Lung (tissue), 11 donors: ENCODE measurements at regions not wholly inside any gene's neighbourhood (a gene's known extent, or its start where the extent isn't known, plus 50 kb on each side); places are given as distances from the start of the nearest gene placed in this dataset.

ENCODE experiments used
- ATAC-seq: fragments of 200-7000 bp; cut with Tn5 transposase; one replicate; pipeline ENCODE4 v1.9.1; 2020; ENCODE audit warnings: moderate number of reproducible peaks; ENCODE audit not compliant: insufficient read depth, low FRiP score
- DNase-seq, 3 donors: peaks; one replicate each; pipeline ENCODE4 v3.0.0-alpha.2; 2013 to 2017
- H3K27ac ChIP-seq, 2 donors: one replicate each; pipeline ENCODE4 v1.5.1; 2013; ENCODE audit warnings: mild to moderate bottlenecking in 2 of 2, moderate library complexity in 2 of 2, control low read depth in 1 of 2, inconsistent platforms in 1 of 2, low read depth in 1 of 2, low read length in 1 of 2
- H3K27me3 ChIP-seq, 3 donors: one replicate each; pipeline ENCODE4 v1.5.1; 2013; ENCODE audit warnings: low read length in 2 of 3; ENCODE audit not compliant: control insufficient read depth in 3 of 3, insufficient read depth in 3 of 3
- H3K36me3 ChIP-seq, 4 donors: one replicate each; pipeline ENCODE4 v1.5.1; 2013; ENCODE audit warnings: low read length in 4 of 4, mild to moderate bottlenecking in 1 of 4, moderate library complexity in 1 of 4; ENCODE audit not compliant: control insufficient read depth in 4 of 4, insufficient read depth in 4 of 4
- H3K4me1 ChIP-seq, 5 donors: one replicate each; pipeline ENCODE4 v1.5.1; 2013; ENCODE audit warnings: low read length in 5 of 5, mild to moderate bottlenecking in 2 of 5, moderate library complexity in 1 of 5; ENCODE audit not compliant: control insufficient read depth in 5 of 5, insufficient read depth in 5 of 5
- H3K4me3 ChIP-seq: one replicate; pipeline ENCODE4 v1.5.1; 2013; ENCODE audit warnings: mild to moderate bottlenecking, control low read depth, moderate library complexity
- H3K9ac ChIP-seq, 2 donors: one replicate each; pipeline ENCODE4 v1.5.1; 2013; ENCODE audit warnings: low read length in 2 of 2, control low read depth in 1 of 2; ENCODE audit not compliant: insufficient read depth in 1 of 2
- H3K9me3 ChIP-seq, 4 donors: one replicate each; pipeline ENCODE4 v1.5.1; 2013; ENCODE audit warnings: low read length in 3 of 4, mild to moderate bottlenecking in 1 of 4, moderate library complexity in 1 of 4; ENCODE audit not compliant: control insufficient read depth in 4 of 4, insufficient read depth in 3 of 4
- CTCF ChIP-seq: IDR thresholded peaks from 2 replicates; pipeline ENCODE4 v1.5.1; 2012; ENCODE audit warnings: mild to moderate bottlenecking; ENCODE audit errors: control extremely low read depth, extremely low read depth
- WGBS, 2 donors: extraction: QIAGEN DNeasy Blood & Tissue Kit; methylation state at CpG; one replicate each; pipeline ENCODE4 v1.1.7; 2013; 5-methylcytosine and 5-hydroxymethylcytosine counted together
- donor health status: control.
- donor health status: control.
- donor health status: Bipolar disorder and iron deficiency.
- donor health status: healthy.
- donor health status: DM: yes; HTN: yes; CAD: no.

DNA sequence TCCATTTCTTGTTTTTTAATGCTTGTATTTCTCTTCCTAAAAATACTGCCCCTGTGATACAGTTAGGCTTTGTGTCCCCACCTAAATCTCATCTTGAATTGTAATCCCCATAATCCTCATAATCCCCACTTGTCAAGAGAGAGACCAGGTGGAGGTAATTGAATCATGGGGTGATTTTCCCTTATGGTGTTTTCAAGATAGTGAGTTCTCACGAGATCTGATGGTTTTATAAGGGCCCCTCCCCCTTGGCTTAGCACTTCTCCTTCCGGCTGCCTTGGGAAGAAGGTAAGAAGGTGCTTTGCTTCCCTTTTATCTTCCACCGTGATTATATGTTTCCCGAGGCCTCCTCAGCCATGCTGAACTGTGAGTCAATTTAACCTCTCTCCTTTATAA is 227.4 kb downstream of the MAN2A1 start:
- no peak for TF ChIP-seq CTCF
- Histone ChIP-seq H3K4me1 (peaks cover 0 to 7% (median 4%) of the 10 kb centered on the region in 5 donors), H3K9me3 (no peaks in the 10 kb centered on the region), H3K27me3 (no peaks in the 10 kb centered on the region), H3K9ac (no peak overlapping the region), H3K27ac (no peak overlapping the region), H3K36me3 (no peaks in the 10 kb centered on the region), H3K4me3 (no peak overlapping the region)
- 86 to 89% methylated on average over 4 of the region's 4 CpGs for WGBS, 2 donors
- no peak for ATAC-seq
- no peak for DNase-seq

- H3K9me3 ChIP-seq = no peaks in the 10 kb centered on the region
- no peak for ATAC-seq
- 91 to 94% methylated on average over 4 of the region's 4 CpGs for WGBS, 2 donors
- DNase-seq = no peak
- H3K4me1 ChIP-seq = peaks cover 0 to 7% (median 4%) of the 10 kb centered on the region in 5 donors
- H3K27me3 ChIP-seq = no peaks in the 10 kb centered on the region
- TF ChIP-seq CTCF = no peak
- no peak overlapping the region for H3K27ac ChIP-seq
- H3K9ac ChIP-seq = no peak overlapping the region
- H3K36me3 ChIP-seq = no peaks in the 10 kb centered on the region
- H3K4me3 ChIP-seq = no peak overlapping the region
Measured at GRCh38 chr5:109917966-109918365, 228.2 kb downstream of the MAN2A1 start.

GRCh38 chr5:109920736-109921135 is 231.0 kb downstream of the MAN2A1 start:
- Histone ChIP-seq H3K4me1 (peaks cover 0 to 9% (median 4%) of the 10 kb centered on the region in 5 donors), H3K27me3 (no peaks in the 10 kb centered on the region), H3K9me3 (no peaks in the 10 kb centered on the region), H3K36me3 (no peaks in the 10 kb centered on the region), H3K4me3 (no peak overlapping the region), H3K27ac (no peak overlapping the region), H3K9ac (no peak overlapping the region)
- TF ChIP-seq CTCF = no peak
- no peak for ATAC-seq
- DNase-seq = no peak
- 85% methylated on average over 4 of the region's 4 CpGs for WGBS, 2 donors

DNA sequence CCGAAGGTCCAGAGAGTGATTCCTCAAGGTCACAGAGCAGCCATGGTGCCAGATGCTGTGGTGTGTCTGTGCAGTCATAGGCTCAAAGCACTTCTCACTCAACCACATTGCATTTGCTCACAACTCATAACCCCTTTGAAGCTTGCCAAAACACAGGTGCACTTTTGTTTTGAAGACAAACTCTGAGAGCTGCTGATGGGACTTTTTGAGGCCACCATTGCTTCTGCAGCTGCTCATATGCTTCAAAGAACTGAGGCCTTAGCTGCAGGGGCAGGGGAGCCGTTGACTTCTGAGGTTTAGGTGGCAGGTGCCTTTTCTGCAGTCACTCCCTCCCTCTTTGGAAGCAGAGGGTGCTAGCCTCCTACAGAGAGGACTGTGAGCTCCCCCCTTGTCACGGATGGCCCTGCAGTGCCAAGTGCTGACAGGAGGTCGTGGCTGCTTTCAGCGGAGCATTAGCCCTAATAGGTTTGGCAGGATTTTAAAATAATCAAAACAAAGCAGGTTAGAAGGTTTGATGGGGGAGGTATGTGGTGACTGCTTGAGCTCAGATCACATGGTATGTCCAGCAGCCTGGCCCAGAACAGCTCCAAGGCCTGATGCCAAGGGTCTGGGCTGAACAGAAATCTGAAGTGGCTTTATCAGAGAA is 232.1 kb downstream of the MAN2A1 start:
- H3K9ac ChIP-seq = no peak overlapping the region
- ATAC-seq (peak; percentile 31), DNase-seq (peak; percentile 22 to 67 (median 31))
- TF ChIP-seq CTCF = no peak
- H3K36me3 ChIP-seq = no peaks in the 10 kb centered on the region
- peaks cover 0 to 9% (median 4%) of the 10 kb centered on the region in 5 donors for H3K4me1 ChIP-seq
- H3K27me3 ChIP-seq = no peaks in the 10 kb centered on the region
- no peaks in the 10 kb centered on the region for H3K9me3 ChIP-seq
- no peak overlapping the region for H3K27ac ChIP-seq
- WGBS, 2 donors = 52 to 67% methylated on average over 5 of the region's 5 CpGs
- no peak overlapping the region for H3K4me3 ChIP-seq
